Effector memory CD4-positive, alpha-beta T cell (primary cell): ENCODE measurements at regions not wholly inside any gene's neighbourhood (a gene's known extent, or its start where the extent isn't known, plus 50 kb on each side); places are given as distances from the start of the nearest gene placed in this dataset.
"Not testable (repeated sequence)": the region's sequence is repeated elsewhere in the genome, so short reads cannot be mapped to it uniquely, and the experiment has no call there.

Experiments
- DNase-seq, 3 donors: peaks; one replicate each; pipeline ENCODE4 v3.0.0-alpha.2; 2020
- H3K27ac ChIP-seq: 2 replicates; pipeline ENCODE4 v1.7.0; 2013; ENCODE audit warnings: mild to moderate bottlenecking, low read length, moderate library complexity; ENCODE audit not compliant: insufficient read depth, poor library complexity, severe bottlenecking
- H3K27me3 ChIP-seq: replicated peaks from 2 replicates; pipeline ENCODE4 v1.7.0; 2013; ENCODE audit warnings: mild to moderate bottlenecking, low read length; ENCODE audit not compliant: insufficient read depth, control insufficient read depth, poor library complexity, severe bottlenecking
- H3K36me3 ChIP-seq: 2 replicates; pipeline ENCODE4 v1.7.0; 2013; ENCODE audit warnings: mild to moderate bottlenecking, low read length, moderate library complexity; ENCODE audit not compliant: control insufficient read depth, insufficient read depth
- H3K4me1 ChIP-seq: 2 replicates; pipeline ENCODE4 v1.7.0; 2013; ENCODE audit warnings: low read length, mild to moderate bottlenecking; ENCODE audit not compliant: control insufficient read depth, insufficient read depth, poor library complexity, severe bottlenecking
- H3K4me3 ChIP-seq: 2 replicates; pipeline ENCODE4 v1.7.0; 2013; ENCODE audit warnings: low read length, low read depth, mild to moderate bottlenecking; ENCODE audit not compliant: insufficient read depth, poor library complexity, severe bottlenecking
- H3K9me3 ChIP-seq: 2 replicates; pipeline ENCODE4 v1.7.0; 2013; ENCODE audit warnings: mild to moderate bottlenecking, low read length, moderate library complexity; ENCODE audit not compliant: control insufficient read depth

- H3K9me3 ChIP-seq: no peaks in the 10 kb centered on the region
- no peaks in the 10 kb centered on the region for H3K36me3 ChIP-seq
- no peak overlapping the region for H3K4me3 ChIP-seq
- H3K27ac ChIP-seq: no peak overlapping the region
- no peak for DNase-seq
- H3K27me3 ChIP-seq: no peaks in the 10 kb centered on the region
- H3K4me1 ChIP-seq: no peaks in the 10 kb centered on the region
Observed at GRCh38 chr18:47391665-47392064, 140.2 kb upstream of the SKOR2 start.

GRCh38 chr18:47390410-47391024 is 139.1 kb upstream of the SKOR2 start:
- no peaks in the 10 kb centered on the region for H3K4me1 ChIP-seq
- no peak for DNase-seq
- no peaks in the 10 kb centered on the region for H3K27me3 ChIP-seq
- H3K4me3 ChIP-seq: no peak overlapping the region
- no peaks in the 10 kb centered on the region for H3K9me3 ChIP-seq
- H3K36me3 ChIP-seq: no peaks in the 10 kb centered on the region
- H3K27ac ChIP-seq: no peak overlapping the region

- no peaks in the 10 kb centered on the region for H3K27me3 ChIP-seq
- H3K27ac ChIP-seq: no peak overlapping the region
- no peaks in the 10 kb centered on the region for H3K9me3 ChIP-seq
- no peak overlapping the region for H3K4me3 ChIP-seq
- H3K4me1 ChIP-seq: no peaks in the 10 kb centered on the region
- no peak for DNase-seq
- H3K36me3 ChIP-seq: no peaks in the 10 kb centered on the region
Observed at GRCh38 chr18:47389210-47389609, 137.8 kb upstream of the SKOR2 start.

DNA sequence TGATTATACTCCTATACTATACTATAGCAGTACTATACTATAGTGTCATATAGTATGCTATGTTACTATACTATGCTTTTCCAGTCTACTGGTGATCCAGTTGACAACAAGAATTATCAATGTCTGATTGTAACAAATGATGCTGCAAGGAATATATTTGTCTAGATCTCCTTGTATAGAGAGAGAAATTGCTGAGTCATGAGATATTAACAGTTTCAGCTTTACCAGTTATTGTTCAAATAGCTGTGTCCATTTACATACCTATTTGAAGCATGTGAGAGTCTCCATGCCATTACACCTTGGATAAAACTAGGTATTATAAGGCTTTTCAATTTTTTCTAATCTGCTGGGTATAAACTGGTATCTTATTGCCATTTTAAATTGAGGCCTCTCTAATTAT is 136.4 kb upstream of the SKOR2 start:
- H3K9me3 ChIP-seq: no peaks in the 10 kb centered on the region
- no peaks in the 10 kb centered on the region for H3K27me3 ChIP-seq
- H3K4me1 ChIP-seq: no peaks in the 10 kb centered on the region
- H3K27ac ChIP-seq: no peak overlapping the region
- H3K4me3 ChIP-seq: no peak overlapping the region
- no peaks in the 10 kb centered on the region for H3K36me3 ChIP-seq
- no peak for DNase-seq

DNA sequence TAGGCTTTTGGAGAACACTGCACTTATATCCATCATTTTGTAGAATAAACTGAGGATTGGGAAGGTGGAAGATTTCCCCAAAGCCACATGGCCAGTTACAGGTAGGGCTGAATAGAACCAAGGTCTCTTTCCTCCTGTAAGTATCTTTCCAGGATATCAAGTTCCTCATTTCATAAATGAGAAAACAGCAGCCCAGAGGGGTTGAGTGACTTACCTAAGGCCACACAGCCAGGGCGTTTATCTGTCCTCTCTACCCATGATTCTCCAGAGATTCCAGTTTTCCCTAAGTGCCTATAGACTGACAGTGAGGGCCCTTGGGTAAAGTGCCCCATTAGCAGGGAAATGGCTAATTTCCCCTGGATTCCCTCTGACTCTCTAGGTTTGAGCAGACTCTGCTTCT is 132.3 kb upstream of the SKOR2 start:
- no peaks in the 10 kb centered on the region for H3K36me3 ChIP-seq
- no peaks in the 10 kb centered on the region for H3K9me3 ChIP-seq
- DNase-seq: no peak
- no peaks in the 10 kb centered on the region for H3K4me1 ChIP-seq
- no peak overlapping the region for H3K27ac ChIP-seq
- H3K4me3 ChIP-seq: no peak overlapping the region
- H3K27me3 ChIP-seq: no peaks in the 10 kb centered on the region

DNA sequence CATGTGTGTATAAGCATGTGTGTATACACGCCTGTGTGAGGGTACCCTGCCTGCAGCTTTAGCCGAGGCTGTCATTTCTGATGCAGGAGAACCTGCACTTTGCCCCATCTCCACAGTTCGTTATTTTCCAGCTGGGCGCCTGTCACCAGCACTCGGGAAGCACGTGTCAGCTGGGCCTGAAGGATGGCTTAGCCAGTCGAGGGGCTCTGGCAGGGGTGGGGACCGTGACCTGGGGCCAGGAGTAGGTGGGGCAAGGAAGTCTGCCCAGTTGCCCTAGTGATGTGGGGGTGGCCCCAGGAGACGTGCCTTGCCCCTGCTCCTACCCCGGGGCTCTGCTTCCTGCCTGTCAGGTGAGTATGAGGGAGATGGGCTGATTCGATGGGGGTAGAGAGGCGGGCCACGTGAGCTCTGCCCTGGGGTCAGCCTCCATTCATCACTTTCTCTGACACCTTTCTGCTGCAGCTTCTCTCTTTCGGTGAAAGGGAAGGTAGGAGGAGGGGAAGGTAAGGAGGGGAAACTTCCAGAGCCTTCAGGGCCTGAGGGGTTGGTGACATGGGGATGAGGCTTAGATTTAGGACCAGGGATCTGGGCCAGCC is 130.6 kb upstream of the SKOR2 start:
- no peak for DNase-seq
- Histone ChIP-seq H3K36me3 (no peaks in the 10 kb centered on the region), H3K4me1 (no peaks in the 10 kb centered on the region), H3K9me3 (no peaks in the 10 kb centered on the region), H3K4me3 (no peak overlapping the region), H3K27ac (no peak overlapping the region), H3K27me3 (no peaks in the 10 kb centered on the region)

- Histone ChIP-seq H3K27ac (no peak overlapping the region), H3K4me1 (no peaks in the 10 kb centered on the region), H3K36me3 (no peaks in the 10 kb centered on the region), H3K9me3 (no peaks in the 10 kb centered on the region), H3K4me3 (no peak overlapping the region), H3K27me3 (no peaks in the 10 kb centered on the region)
- no peak for DNase-seq
Observed at GRCh38 chr18:47380153-47380552, 128.7 kb upstream of the SKOR2 start.

GRCh38 chr18:47373465-47373864 is 122.0 kb upstream of the SKOR2 start:
- no peaks in the 10 kb centered on the region for H3K27me3 ChIP-seq
- no peak for DNase-seq
- no peaks in the 10 kb centered on the region for H3K4me1 ChIP-seq
- no peak overlapping the region for H3K27ac ChIP-seq
- H3K9me3 ChIP-seq: no peaks in the 10 kb centered on the region
- no peaks in the 10 kb centered on the region for H3K36me3 ChIP-seq
- no peak overlapping the region for H3K4me3 ChIP-seq

DNA sequence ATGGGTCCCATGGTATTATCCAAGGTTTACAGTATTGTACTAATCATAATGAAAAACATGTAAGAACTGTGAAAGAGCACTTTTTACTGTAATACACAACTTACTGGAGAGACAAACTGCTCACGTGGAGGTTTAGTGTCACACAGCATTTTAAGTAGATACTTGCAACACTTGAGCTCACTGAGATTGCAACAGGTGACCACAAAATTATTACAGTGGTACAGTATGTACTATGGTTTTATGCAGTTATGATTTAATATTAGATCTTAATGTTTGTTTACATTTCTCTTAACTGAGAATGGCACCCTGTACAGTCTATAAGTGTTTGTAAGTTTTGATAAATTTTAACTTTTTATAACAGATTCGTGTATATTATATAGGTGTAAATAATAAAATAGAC is 118.6 kb upstream of the SKOR2 start:
- no peaks in the 10 kb centered on the region for H3K4me1 ChIP-seq
- DNase-seq: no peak
- H3K36me3 ChIP-seq: no peaks in the 10 kb centered on the region
- no peaks in the 10 kb centered on the region for H3K9me3 ChIP-seq
- no peak overlapping the region for H3K27ac ChIP-seq
- no peaks in the 10 kb centered on the region for H3K27me3 ChIP-seq
- H3K4me3 ChIP-seq: no peak overlapping the region

DNA sequence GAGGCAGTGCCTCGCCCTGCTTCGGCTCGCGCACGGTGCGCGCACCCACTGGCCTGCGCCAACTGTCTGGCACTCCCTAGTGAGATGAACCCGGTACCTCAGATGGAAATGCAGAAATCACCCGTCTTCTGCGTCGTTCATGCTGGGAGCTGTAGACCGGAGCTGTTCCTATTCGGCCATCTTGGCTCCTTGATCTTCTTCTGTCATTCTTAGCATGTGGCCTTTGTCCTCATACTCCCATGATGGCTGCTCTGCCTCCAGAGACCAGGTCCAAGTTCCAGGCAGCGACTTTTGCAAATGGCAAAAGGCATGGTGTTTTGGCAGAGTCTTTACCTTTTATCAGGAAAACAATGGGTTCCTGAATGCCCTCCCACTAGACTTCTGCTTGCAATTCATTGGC is 102.6 kb upstream of the SKOR2 start:
- not testable (repeated sequence) for DNase-seq, H3K27ac ChIP-seq, H3K27me3 ChIP-seq, H3K36me3 ChIP-seq, H3K4me1 ChIP-seq, H3K9me3 ChIP-seq, H3K4me3 ChIP-seq
